K562 (cell line): ENCODE measurements at regions not wholly inside any gene's neighbourhood (a gene's known extent, or its start where the extent isn't known, plus 50 kb on each side); places are given as distances from the start of the nearest gene placed in this dataset.

Experiments used
- NELFE ChIP-seq: IDR thresholded peaks from 2 replicates; pipeline ENCODE4 v1.6.1; 2011; ENCODE audit warnings: mild to moderate bottlenecking; ENCODE audit not compliant: insufficient read depth, insufficient read length
- PHB2 ChIP-seq: fragments of 450-650 bp; IDR thresholded peaks from 2 replicates; pipeline ENCODE4 v1.6.1; 2017; ENCODE audit warnings: low read depth
- RBM14 ChIP-seq: fragments of 200-400 bp; formaldehyde crosslinking; IDR thresholded peaks from 2 replicates; pipeline ENCODE4 v1.6.1; 2018; ENCODE audit warnings: low read depth, mild to moderate bottlenecking, low read length, moderate library complexity, borderline replicate concordance; ENCODE audit not compliant: insufficient read depth
- TCF7 ChIP-seq: sonication (generic); IDR thresholded peaks from 2 replicates; pipeline ENCODE4 v1.6.1; 2016; ENCODE audit warnings: antibody characterized with exemption, borderline replicate concordance
- ZNF12 ChIP-seq: sonication (generic); formaldehyde crosslinking; IDR thresholded peaks from 2 replicates; pipeline ENCODE4 v1.4.0; 2020; ENCODE audit warnings: mild to moderate bottlenecking, missing genetic modification reagents
- ZNF354B ChIP-seq: fragments of 250-450 bp; sonication (Bioruptor Pico); IDR thresholded peaks from 2 replicates; pipeline ENCODE4 v1.4.0; 2020
- TF ChIP-seq, protein P1 (sequence below): fragments of 250-450 bp; sonication (Bioruptor Pico); IDR thresholded peaks from 2 replicates; pipeline ENCODE4 v1.4.0; 2020; ENCODE audit warnings: mild to moderate bottlenecking, moderate library complexity
- TF ChIP-seq, protein P2 (sequence below): fragments of 250-450 bp; sonication (Bioruptor Pico); IDR thresholded peaks from 2 replicates; pipeline ENCODE4 v1.8.0; 2022; ENCODE audit warnings: moderate library complexity, mild to moderate bottlenecking, inconsistent platforms

DNA sequence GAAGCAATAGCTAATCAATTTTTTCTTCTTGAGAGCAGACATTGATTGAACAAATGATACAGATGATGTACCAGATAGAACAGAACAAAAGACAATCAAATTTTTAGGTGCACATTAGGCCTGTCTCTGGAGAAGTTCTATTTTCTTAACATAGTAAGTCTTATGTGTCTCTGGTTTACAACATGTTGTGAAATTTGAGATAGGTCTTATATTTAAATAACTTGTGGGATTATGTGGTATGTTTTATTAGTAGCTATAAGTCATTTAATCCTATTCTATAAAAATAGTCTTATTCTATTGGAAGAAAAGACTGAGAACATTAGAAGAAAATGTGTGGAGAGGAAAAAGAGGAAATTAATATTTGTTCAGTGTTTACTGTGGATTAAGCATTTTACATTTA, 358.0 kb downstream of the ATP23 start (continued):
- TF ChIP-seq ZNF12 (no peak), ZNF354B (CRISPR knock-in tag) (no peak), PHB2 (no peak), RBM14 (no peak), TCF7 (no peak), NELFE (no peak)
- TF ChIP-seq, protein P1, sequence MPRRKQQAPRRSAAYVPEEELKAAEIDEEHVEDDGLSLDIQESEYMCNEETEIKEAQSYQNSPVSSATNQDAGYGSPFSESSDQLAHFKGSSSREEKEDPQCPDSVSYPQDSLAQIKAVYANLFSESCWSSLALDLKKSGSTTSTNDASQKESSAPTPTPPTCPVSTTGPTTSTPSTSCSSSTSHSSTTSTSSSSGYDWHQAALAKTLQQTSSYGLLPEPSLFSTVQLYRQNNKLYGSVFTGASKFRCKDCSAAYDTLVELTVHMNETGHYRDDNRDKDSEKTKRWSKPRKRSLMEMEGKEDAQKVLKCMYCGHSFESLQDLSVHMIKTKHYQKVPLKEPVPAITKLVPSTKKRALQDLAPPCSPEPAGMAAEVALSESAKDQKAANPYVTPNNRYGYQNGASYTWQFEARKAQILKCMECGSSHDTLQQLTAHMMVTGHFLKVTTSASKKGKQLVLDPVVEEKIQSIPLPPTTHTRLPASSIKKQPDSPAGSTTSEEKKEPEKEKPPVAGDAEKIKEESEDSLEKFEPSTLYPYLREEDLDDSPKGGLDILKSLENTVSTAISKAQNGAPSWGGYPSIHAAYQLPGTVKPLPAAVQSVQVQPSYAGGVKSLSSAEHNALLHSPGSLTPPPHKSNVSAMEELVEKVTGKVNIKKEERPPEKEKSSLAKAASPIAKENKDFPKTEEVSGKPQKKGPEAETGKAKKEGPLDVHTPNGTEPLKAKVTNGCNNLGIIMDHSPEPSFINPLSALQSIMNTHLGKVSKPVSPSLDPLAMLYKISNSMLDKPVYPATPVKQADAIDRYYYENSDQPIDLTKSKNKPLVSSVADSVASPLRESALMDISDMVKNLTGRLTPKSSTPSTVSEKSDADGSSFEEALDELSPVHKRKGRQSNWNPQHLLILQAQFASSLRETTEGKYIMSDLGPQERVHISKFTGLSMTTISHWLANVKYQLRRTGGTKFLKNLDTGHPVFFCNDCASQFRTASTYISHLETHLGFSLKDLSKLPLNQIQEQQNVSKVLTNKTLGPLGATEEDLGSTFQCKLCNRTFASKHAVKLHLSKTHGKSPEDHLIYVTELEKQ (CRISPR knock-in tag) = no peak
- TF ChIP-seq, protein P2, sequence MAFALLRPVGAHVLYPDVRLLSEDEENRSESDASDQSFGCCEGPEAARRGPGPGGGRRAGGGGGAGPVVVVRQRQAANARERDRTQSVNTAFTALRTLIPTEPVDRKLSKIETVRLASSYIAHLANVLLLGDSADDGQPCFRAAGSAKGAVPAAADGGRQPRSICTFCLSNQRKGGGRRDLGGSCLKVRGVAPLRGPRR = no peak
